HUES64 (cell line): ENCODE measurements at regions not wholly inside any gene's neighbourhood (a gene's known extent, or its start where the extent isn't known, plus 50 kb on each side); places are given as distances from the start of the nearest gene placed in this dataset.
"Not testable (repeated sequence)": the region's sequence is repeated elsewhere in the genome, so short reads cannot be mapped to it uniquely, and the experiment has no call there.

Source experiments
- H3K27ac ChIP-seq: 2 replicates; pipeline ENCODE4 v1.7.0; 2013; ENCODE audit warnings: low read depth, low read length, inconsistent platforms
- H3K27me3 ChIP-seq: 2 replicates; pipeline ENCODE4 v1.6.1; 2013; ENCODE audit warnings: mild to moderate bottlenecking, low read length; ENCODE audit not compliant: insufficient read depth
- H3K36me3 ChIP-seq: 2 replicates; pipeline ENCODE4 v1.6.1; 2013; ENCODE audit warnings: mild to moderate bottlenecking, low read length; ENCODE audit not compliant: insufficient read depth
- H3K4me1 ChIP-seq: 2 replicates; pipeline ENCODE4 v1.6.1; 2013; ENCODE audit warnings: mild to moderate bottlenecking, low read length, moderate library complexity; ENCODE audit not compliant: insufficient read depth
- H3K4me3 ChIP-seq: 2 replicates; pipeline ENCODE4 v1.5.1; 2013; ENCODE audit warnings: mild to moderate bottlenecking, low read length, moderate library complexity
- H3K9ac ChIP-seq: 2 replicates; pipeline ENCODE4 v1.6.1; 2013; ENCODE audit warnings: mild to moderate bottlenecking, low read depth, low read length
- H3K9me3 ChIP-seq: 2 replicates; pipeline ENCODE4 v1.6.1; 2013; ENCODE audit warnings: low read depth, low read length; ENCODE audit not compliant: insufficient read depth
- WGBS: fragments of 150-250, 120-280 bp; methylation state at CpG from one replicate; pipeline ENCODE4 v1.1.7; 2013; ENCODE audit warnings: missing lambda C conversion rate; 5-methylcytosine and 5-hydroxymethylcytosine counted together

- Histone ChIP-seq H3K9me3 (no peaks in the 10 kb centered on the region), H3K4me3 (no peak overlapping the region), H3K4me1 (no peaks in the 10 kb centered on the region), H3K27ac (no peak overlapping the region), H3K9ac (no peak overlapping the region), H3K27me3 (no peaks in the 10 kb centered on the region), H3K36me3 (no peaks in the 10 kb centered on the region)
- WGBS: 92% methylated on average over 5 of the region's 5 CpGs
These were observed 65.7 kb upstream of the ANKH start for GRCh38 chr5:14937254-14937653.

- H3K9ac ChIP-seq: no peak overlapping the region
- no peaks in the 10 kb centered on the region for H3K4me1 ChIP-seq
- H3K4me3 ChIP-seq: no peak overlapping the region
- no peak overlapping the region for H3K27ac ChIP-seq
- 89% methylated on average over 2 of the region's 2 CpGs for WGBS
- H3K36me3 ChIP-seq: no peaks in the 10 kb centered on the region
- no peaks in the 10 kb centered on the region for H3K9me3 ChIP-seq
- no peaks in the 10 kb centered on the region for H3K27me3 ChIP-seq
These were observed 65.0 kb upstream of the ANKH start for GRCh38 chr5:14936588-14936987.

- Histone ChIP-seq H3K4me3 (no peak overlapping the region), H3K27ac (no peak overlapping the region), H3K27me3 (no peaks in the 10 kb centered on the region), H3K4me1 (no peaks in the 10 kb centered on the region), H3K9me3 (no peaks in the 10 kb centered on the region), H3K36me3 (no peaks in the 10 kb centered on the region), H3K9ac (no peak overlapping the region)
- WGBS: 98% methylated on average over 2 of the region's 3 CpGs
These were observed 63.8 kb upstream of the ANKH start for GRCh38 chr5:14935341-14935740.

GRCh38 chr5:14932902-14933469 lies 61.4 kb upstream of the ANKH start:
- no peaks in the 10 kb centered on the region for H3K4me1 ChIP-seq
- no peak overlapping the region for H3K27ac ChIP-seq
- H3K9me3 ChIP-seq: no peaks in the 10 kb centered on the region
- no peaks in the 10 kb centered on the region for H3K27me3 ChIP-seq
- no peak overlapping the region for H3K4me3 ChIP-seq
- no peaks in the 10 kb centered on the region for H3K36me3 ChIP-seq
- WGBS: 95% methylated on average over 7 of the region's 7 CpGs
- H3K9ac ChIP-seq: no peak overlapping the region

GRCh38 chr5:14930486-14930885 lies 58.9 kb upstream of the ANKH start:
- Histone ChIP-seq H3K9ac (no peak overlapping the region), H3K27ac (no peak overlapping the region), H3K4me3 (no peak overlapping the region), H3K9me3 (no peaks in the 10 kb centered on the region), H3K4me1 (no peaks in the 10 kb centered on the region), H3K27me3 (no peaks in the 10 kb centered on the region), H3K36me3 (no peaks in the 10 kb centered on the region)
- WGBS: 90% methylated on average over 3 of the region's 3 CpGs

- H3K27ac ChIP-seq: no peak overlapping the region
- H3K9ac ChIP-seq: no peak overlapping the region
- WGBS: 89% methylated on average over 5 of the region's 5 CpGs
- H3K36me3 ChIP-seq: no peaks in the 10 kb centered on the region
- H3K4me1 ChIP-seq: no peaks in the 10 kb centered on the region
- H3K4me3 ChIP-seq: no peak overlapping the region
- H3K27me3 ChIP-seq: no peaks in the 10 kb centered on the region
- no peaks in the 10 kb centered on the region for H3K9me3 ChIP-seq
These were observed 57.9 kb upstream of the ANKH start for GRCh38 chr5:14929293-14930065.

GRCh38 chr5:14928661-14929060 lies 57.1 kb upstream of the ANKH start:
- H3K9ac ChIP-seq: no peak overlapping the region
- H3K27ac ChIP-seq: no peak overlapping the region
- H3K4me3 ChIP-seq: no peak overlapping the region
- H3K4me1 ChIP-seq: no peaks in the 10 kb centered on the region
- H3K9me3 ChIP-seq: no peaks in the 10 kb centered on the region
- no peaks in the 10 kb centered on the region for H3K36me3 ChIP-seq
- H3K27me3 ChIP-seq: no peaks in the 10 kb centered on the region
- WGBS: 95% methylated on average over 1 of the region's 1 CpG

GRCh38 chr5:14925326-14925725 lies 53.7 kb upstream of the ANKH start:
- Histone ChIP-seq H3K4me3 (no peak overlapping the region), H3K9ac (no peak overlapping the region), H3K9me3 (no peaks in the 10 kb centered on the region), H3K4me1 (no peaks in the 10 kb centered on the region), H3K27ac (no peak overlapping the region), H3K36me3 (no peaks in the 10 kb centered on the region), H3K27me3 (no peaks in the 10 kb centered on the region)
- 95% methylated on average over 3 of the region's 3 CpGs for WGBS

GRCh38 chr5:14922952-14923351 lies 51.4 kb upstream of the ANKH start:
- not testable (repeated sequence) for H3K9me3 ChIP-seq, H3K9ac ChIP-seq, H3K27me3 ChIP-seq, H3K27ac ChIP-seq, H3K4me3 ChIP-seq, H3K4me1 ChIP-seq, H3K36me3 ChIP-seq
- WGBS: 91% methylated on average over 6 of the region's 6 CpGs

- no peaks in the 10 kb centered on the region for H3K27me3 ChIP-seq
- H3K27ac ChIP-seq: no peak overlapping the region
- 93% methylated on average over 9 of the region's 9 CpGs for WGBS
- no peaks in the 10 kb centered on the region for H3K9me3 ChIP-seq
- H3K9ac ChIP-seq: no peak overlapping the region
- H3K4me1 ChIP-seq: no peaks in the 10 kb centered on the region
- no peaks in the 10 kb centered on the region for H3K36me3 ChIP-seq
- no peak overlapping the region for H3K4me3 ChIP-seq
These were observed 50.9 kb upstream of the ANKH start for GRCh38 chr5:14922456-14922855.
